SU-DHL-6 (cell line): ENCODE measurements at regions not wholly inside any gene's neighbourhood (a gene's known extent, or its start where the extent isn't known, plus 50 kb on each side); places are given as distances from the start of the nearest gene placed in this dataset.

Source experiments
- H2AFZ ChIP-seq: fragments of 200-600 bp; sonication (generic); 2 replicates; pipeline ENCODE4 v1.6.1; 2014; ENCODE audit warnings: low read depth, mild to moderate bottlenecking, moderate library complexity, mixed read lengths, antibody characterized with exemption, low read length; ENCODE audit not compliant: severe bottlenecking
- H3F3A ChIP-seq: fragments of 200-600 bp; shearing (Covaris generic); 2 replicates; pipeline ENCODE4 v1.6.0; 2016; ENCODE audit warnings: antibody characterized with exemption, mild to moderate bottlenecking; ENCODE audit not compliant: insufficient read depth
- H3K27ac ChIP-seq: fragments of 200-600 bp; sonication (generic); 2 replicates; pipeline ENCODE4 v1.5.1; 2016; ENCODE audit warnings: low read depth, mild to moderate bottlenecking, low read length, moderate library complexity, mixed read lengths
- H3K27me3 ChIP-seq: fragments of 200-600 bp; sonication (generic), shearing (Covaris generic); 2 replicates; pipeline ENCODE4 v1.6.0; 2014; ENCODE audit warnings: mild to moderate bottlenecking, low read length
- H3K36me3 ChIP-seq: fragments of 200-600 bp; sonication (generic); 2 replicates; pipeline ENCODE4 v1.6.1; 2014; ENCODE audit warnings: mild to moderate bottlenecking, low read length, mixed read lengths
- H3K4me2 ChIP-seq: fragments of 300-600, 200-600 bp; shearing (Covaris generic), sonication (generic); 2 replicates; pipeline ENCODE4 v1.6.0; 2014; ENCODE audit warnings: low read length, low read depth, mild to moderate bottlenecking; ENCODE audit not compliant: poor library complexity, severe bottlenecking
- H3K4me3 ChIP-seq: fragments of 200-600 bp; sonication (generic); 2 replicates; pipeline ENCODE4 v1.5.1; 2014; ENCODE audit warnings: antibody characterized with exemption, low read length, mild to moderate bottlenecking, mixed read lengths; ENCODE audit not compliant: insufficient read depth, poor library complexity, severe bottlenecking
- H3K79me2 ChIP-seq: fragments of 200-600 bp; sonication (generic); 2 replicates; pipeline ENCODE4 v1.6.1; 2014; ENCODE audit warnings: mild to moderate bottlenecking, low read length, moderate library complexity; ENCODE audit not compliant: insufficient read depth
- H3K9ac ChIP-seq: fragments of 200-600 bp; sonication (generic); 2 replicates; pipeline ENCODE4 v1.7.0; 2014; ENCODE audit warnings: mild to moderate bottlenecking, low read length
- H3K9me2 ChIP-seq: fragments of 200-600 bp; sonication (generic); replicated peaks from 2 replicates; pipeline ENCODE4 v1.6.1; 2014; ENCODE audit warnings: low read length; ENCODE audit not compliant: insufficient read depth
- H3K9me3 ChIP-seq: fragments of 200-600 bp; sonication (generic); 2 replicates; pipeline ENCODE4 v1.6.1; 2014; ENCODE audit warnings: low read length, mixed read lengths; ENCODE audit not compliant: insufficient read depth
- H4K20me1 ChIP-seq: fragments of 200-600 bp; sonication (generic); 2 replicates; pipeline ENCODE4 v1.6.1; 2014; ENCODE audit warnings: low read depth, mild to moderate bottlenecking, antibody characterized with exemption, low read length, moderate library complexity, mixed read lengths
- EZH2phosphoT487 ChIP-seq: fragments of 200-600 bp; sonication (generic), shearing (Covaris generic); conservative IDR thresholded peaks from 2 replicates; pipeline ENCODE4 v1.6.1; 2018; ENCODE audit warnings: mild to moderate bottlenecking, antibody characterized with exemption, low read length, moderate library complexity, mixed read lengths
- TF ChIP-seq, protein P1 (sequence below): fragments of 200-600 bp; sonication (generic); IDR thresholded peaks from one replicate; pipeline ENCODE4 v1.5.1; 2017; ENCODE audit warnings: antibody characterized with exemption, mild to moderate bottlenecking, low read length, moderate library complexity; ENCODE audit not compliant: insufficient read depth, poor library complexity, severe bottlenecking

DNA sequence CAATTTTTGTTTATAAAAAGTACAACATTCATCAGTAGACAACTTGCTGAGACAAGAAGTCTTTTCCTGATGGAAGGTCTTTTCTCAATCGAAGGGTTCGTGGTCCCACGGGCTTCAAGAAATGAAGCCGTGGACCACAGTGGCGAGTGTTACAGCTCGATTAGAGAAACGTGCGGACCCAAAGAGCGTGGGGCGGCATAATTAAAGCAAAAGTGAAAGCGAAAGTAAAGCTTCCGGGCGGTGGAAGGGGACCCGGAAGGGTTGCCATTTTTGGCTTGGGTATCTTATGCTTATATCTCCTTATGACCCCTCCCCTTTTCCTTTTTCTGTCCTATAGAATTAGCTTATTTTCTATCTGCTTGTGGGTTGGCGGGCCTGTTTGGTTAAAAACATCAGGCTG, 2309.4 kb upstream of the ACO1 start:
- Histone ChIP-seq H3K9ac (no peak overlapping the region), H3K9me3 (no peaks in the 10 kb centered on the region), H3K27ac (no peak overlapping the region), H3F3A (no peaks in the 10 kb centered on the region), H3K27me3 (no peaks in the 10 kb centered on the region), H3K36me3 (no peaks in the 10 kb centered on the region), H3K9me2 (no peaks in the 10 kb centered on the region), H2AFZ (no peak overlapping the region), H3K4me3 (no peak overlapping the region), H3K4me2 (no peak overlapping the region), H4K20me1 (no peaks in the 10 kb centered on the region), H3K79me2 (no peaks in the 10 kb centered on the region)
- TF ChIP-seq, protein P1, sequence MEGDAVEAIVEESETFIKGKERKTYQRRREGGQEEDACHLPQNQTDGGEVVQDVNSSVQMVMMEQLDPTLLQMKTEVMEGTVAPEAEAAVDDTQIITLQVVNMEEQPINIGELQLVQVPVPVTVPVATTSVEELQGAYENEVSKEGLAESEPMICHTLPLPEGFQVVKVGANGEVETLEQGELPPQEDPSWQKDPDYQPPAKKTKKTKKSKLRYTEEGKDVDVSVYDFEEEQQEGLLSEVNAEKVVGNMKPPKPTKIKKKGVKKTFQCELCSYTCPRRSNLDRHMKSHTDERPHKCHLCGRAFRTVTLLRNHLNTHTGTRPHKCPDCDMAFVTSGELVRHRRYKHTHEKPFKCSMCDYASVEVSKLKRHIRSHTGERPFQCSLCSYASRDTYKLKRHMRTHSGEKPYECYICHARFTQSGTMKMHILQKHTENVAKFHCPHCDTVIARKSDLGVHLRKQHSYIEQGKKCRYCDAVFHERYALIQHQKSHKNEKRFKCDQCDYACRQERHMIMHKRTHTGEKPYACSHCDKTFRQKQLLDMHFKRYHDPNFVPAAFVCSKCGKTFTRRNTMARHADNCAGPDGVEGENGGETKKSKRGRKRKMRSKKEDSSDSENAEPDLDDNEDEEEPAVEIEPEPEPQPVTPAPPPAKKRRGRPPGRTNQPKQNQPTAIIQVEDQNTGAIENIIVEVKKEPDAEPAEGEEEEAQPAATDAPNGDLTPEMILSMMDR = no peak
- TF ChIP-seq EZH2phosphoT487 = no peak

DNA sequence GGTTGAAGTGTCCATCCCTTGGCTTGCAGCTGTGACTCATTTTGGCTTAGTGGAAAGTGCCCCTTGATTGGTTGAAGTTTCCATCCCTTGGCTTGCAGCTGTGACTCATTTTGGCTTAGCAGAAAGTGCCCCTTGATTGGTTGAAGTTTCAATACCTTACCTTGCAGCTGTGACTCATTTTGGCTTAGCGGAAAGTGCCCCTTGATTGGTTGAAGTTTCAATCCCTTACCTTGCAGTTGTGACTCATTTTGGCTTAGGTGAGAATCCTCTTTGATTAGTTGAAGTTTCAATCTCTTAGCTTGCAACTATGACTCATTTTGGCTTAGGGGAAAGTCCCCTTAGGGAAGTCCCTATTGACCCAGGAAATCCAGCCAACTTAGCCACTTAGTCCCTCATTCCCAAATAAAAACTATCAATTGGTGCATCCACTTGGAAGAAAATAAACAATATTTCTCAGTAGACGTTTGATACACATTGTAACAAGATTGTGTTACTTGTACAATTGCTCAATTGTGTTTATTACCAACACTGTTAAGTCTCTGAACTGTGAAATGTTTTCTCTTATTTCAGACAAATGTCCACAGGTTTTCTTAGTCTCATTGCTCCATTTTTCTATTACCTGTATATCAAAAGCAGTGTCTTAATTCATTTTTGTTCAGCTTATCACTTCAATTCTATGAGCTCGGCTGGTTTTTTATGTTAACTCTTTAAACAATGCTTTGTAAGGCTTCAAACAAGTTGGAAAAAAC, 2308.8 kb upstream of the ACO1 start:
- Histone ChIP-seq H3K27ac (no peak overlapping the region), H2AFZ (no peak overlapping the region), H3K9me3 (no peaks in the 10 kb centered on the region), H3K9me2 (no peaks in the 10 kb centered on the region), H3K4me3 (no peak overlapping the region), H3K4me2 (no peak overlapping the region), H3K36me3 (no peaks in the 10 kb centered on the region), H3K79me2 (no peaks in the 10 kb centered on the region), H4K20me1 (no peaks in the 10 kb centered on the region), H3K27me3 (no peaks in the 10 kb centered on the region), H3K9ac (no peak overlapping the region), H3F3A (no peaks in the 10 kb centered on the region)
- TF ChIP-seq, protein P1 = no peak
- TF ChIP-seq EZH2phosphoT487 = no peak

DNA sequence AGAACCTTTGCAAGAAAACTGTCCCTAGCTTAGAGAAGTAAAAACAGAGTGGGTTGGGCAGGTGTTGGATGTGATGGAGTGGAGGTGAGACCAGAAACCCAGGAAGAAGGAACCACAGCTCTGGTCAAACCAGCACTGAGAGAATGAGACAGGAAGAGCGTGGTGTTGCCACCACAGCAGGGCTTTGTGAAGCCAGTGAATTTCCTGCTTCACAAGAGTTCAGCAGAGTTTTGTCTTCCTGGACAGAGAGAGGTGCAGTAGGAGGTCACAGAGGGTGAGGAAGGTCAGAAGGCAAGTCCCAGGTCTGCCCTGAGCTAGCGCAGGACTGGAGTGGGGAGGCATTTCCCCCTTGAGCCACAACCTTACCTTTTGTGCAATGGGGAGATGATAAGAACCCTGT, 2306.2 kb upstream of the ACO1 start:
- no peaks in the 10 kb centered on the region for H4K20me1 ChIP-seq
- no peak overlapping the region for H2AFZ ChIP-seq
- H3K79me2 ChIP-seq = no peaks in the 10 kb centered on the region
- H3K27ac ChIP-seq = no peak overlapping the region
- H3K9ac ChIP-seq = no peak overlapping the region
- no peaks in the 10 kb centered on the region for H3K27me3 ChIP-seq
- no peaks in the 10 kb centered on the region for H3K36me3 ChIP-seq
- no peaks in the 10 kb centered on the region for H3K9me3 ChIP-seq
- no peak overlapping the region for H3K4me3 ChIP-seq
- H3K9me2 ChIP-seq = no peaks in the 10 kb centered on the region
- H3K4me2 ChIP-seq = no peak overlapping the region
- no peak for TF ChIP-seq EZH2phosphoT487
- TF ChIP-seq, protein P1 = no peak
- no peaks in the 10 kb centered on the region for H3F3A ChIP-seq
